A549 (cell line): ENCODE measurements at regions not wholly inside any gene's neighbourhood (a gene's known extent, or its start where the extent isn't known, plus 50 kb on each side); places are given as distances from the start of the nearest gene placed in this dataset.

Experiments used
- ATAC-seq, 2 experiments: fragments of 200-7000 bp in 1 of 2; fragments of >200 bp in 1 of 2; cut with Nextera tagmentation in 1 of 2; cut with Tn5 transposase in 1 of 2; 3 replicates each; pipeline versions ENCODE4 v1.8.0 to v1.9.1; 2018 to 2020; ENCODE audit warnings: mild to moderate bottlenecking in 1 of 2, moderate library complexity in 1 of 2
- CTCF ChIA-PET: fragments of 300-600 bp; sonication (Branson Sonifier 250); formaldehyde crosslinking; extraction: SDS; loops from one replicate; lab custom pipeline; 2021; ENCODE audit warnings: antibody characterized with exemption, inconsistent platforms; lab: Yijun Ruan, JAX
- POLR2A ChIA-PET: fragments of 350-600 bp; formaldehyde crosslinking; extraction: SDS; loops from one replicate; lab custom pipeline; 2021; ENCODE audit warnings: antibody characterized with exemption, inconsistent platforms; lab: Yijun Ruan, JAX
- DNase-seq, 2 experiments: peaks; one replicate each; pipeline versions ENCODE4 v3.0.0 to v3.0.0-alpha.2; 2011 to 2016; ENCODE audit warnings: low read depth in 1 of 2, low spot score in 1 of 2
- FAIRE-seq: peaks from 2 replicates; lab custom pipeline; 2011; peaks lifted over from hg19 to GRCh38; lab: Jason Lieb, UNC
- H3K27ac ChIP-seq, 2 experiments: fragments of >200 bp; sonication (Bioruptor Twin); formaldehyde crosslinking; 3 replicates each; pipeline ENCODE4 v1.5.1; 2016 to 2017
- H3K4me1 ChIP-seq: fragments of >200 bp; sonication (Bioruptor Twin); formaldehyde crosslinking; 3 replicates; pipeline ENCODE4 v1.6.1; 2016
- H3K4me2 ChIP-seq: fragments of >200 bp; sonication (Bioruptor Twin); formaldehyde crosslinking; 3 replicates; pipeline ENCODE4 v1.6.1; 2016
- H3K4me3 ChIP-seq: fragments of >200 bp; sonication (Bioruptor Twin); formaldehyde crosslinking; 3 replicates; pipeline ENCODE4 v1.5.1; 2016
- H3K9me3 ChIP-seq: fragments of >200 bp; sonication (Bioruptor Twin); formaldehyde crosslinking; 3 replicates; pipeline ENCODE4 v1.6.1; 2016
- ATOH8 ChIP-seq: fragments of 250-450 bp; sonication (Bioruptor Pico); IDR thresholded peaks from 2 replicates; pipeline ENCODE4 v1.5.0; 2020; ENCODE audit warnings: low read depth, mild to moderate bottlenecking, moderate library complexity
- CBX2 ChIP-seq: fragments of 200-600 bp; sonication (generic); IDR thresholded peaks from 2 replicates; pipeline ENCODE4 v1.6.1; 2016; ENCODE audit warnings: low read depth, mild to moderate bottlenecking, borderline replicate concordance
- CEBPB ChIP-seq, 2 experiments: fragments of >200 bp in 1 of 2; sonication (Bioruptor Twin) in 1 of 2; formaldehyde crosslinking in 1 of 2; IDR thresholded peaks; 2 replicates each; pipeline ENCODE4 v1.6.1; 2012 to 2016
- CHD4 ChIP-seq: fragments of 200-600 bp; sonication (generic); IDR thresholded peaks from 2 replicates; pipeline ENCODE4 v1.6.1; 2016; ENCODE audit warnings: antibody characterized with exemption, mild to moderate bottlenecking, borderline replicate concordance
- E2F6 ChIP-seq: IDR thresholded peaks from 2 replicates; pipeline ENCODE4 v1.6.1; 2012; ENCODE audit warnings: low read depth, borderline replicate concordance
- EHF ChIP-seq: fragments of 250-450 bp; sonication (Bioruptor Pico); IDR thresholded peaks from 2 replicates; pipeline ENCODE4 v1.5.0; 2020; ENCODE audit warnings: mild to moderate bottlenecking
- EHMT2 ChIP-seq: fragments of 200-600 bp; sonication (generic); IDR thresholded peaks from 2 replicates; pipeline ENCODE4 v1.6.1; 2016; ENCODE audit warnings: antibody characterized with exemption, low read depth, mild to moderate bottlenecking, moderate library complexity
- ELK1 ChIP-seq: fragments of 150-350 bp; IDR thresholded peaks from 2 replicates; pipeline ENCODE4 v1.6.1; 2014; ENCODE audit warnings: low read depth, mild to moderate bottlenecking, low read length
- ESRRA ChIP-seq: fragments of 150-350 bp; IDR thresholded peaks from 2 replicates; pipeline ENCODE4 v1.6.1; 2014; ENCODE audit warnings: mild to moderate bottlenecking, low read length, borderline replicate concordance
- FOXS1 ChIP-seq: fragments of 250-450 bp; sonication (Bioruptor Pico); IDR thresholded peaks from 2 replicates; pipeline ENCODE4 v1.5.0; 2020; ENCODE audit warnings: mild to moderate bottlenecking, moderate library complexity
- JUN ChIP-seq, 2 experiments: fragments of >200 bp; sonication (Bioruptor Twin); formaldehyde crosslinking; IDR thresholded peaks; 2 replicates in 1 of 2; 3 replicates in 1 of 2; pipeline ENCODE4 v1.6.1; 2016 to 2017
- JUNB ChIP-seq: fragments of >200 bp; sonication (Bioruptor Twin); formaldehyde crosslinking; IDR thresholded peaks from 2 replicates; pipeline ENCODE4 v1.6.1; 2016
- KDM5A ChIP-seq: fragments of 200-600 bp; sonication (generic); IDR thresholded peaks from 2 replicates; pipeline ENCODE4 v1.6.1; 2016; ENCODE audit warnings: antibody characterized with exemption, mild to moderate bottlenecking
- MAFK ChIP-seq: fragments of 450-650 bp; IDR thresholded peaks from 2 replicates; pipeline ENCODE4 v1.6.1; 2014; ENCODE audit not compliant: partially characterized antibody
- MAX ChIP-seq: IDR thresholded peaks from 2 replicates; pipeline ENCODE4 v1.6.1; 2012
- MYC ChIP-seq: IDR thresholded peaks from 2 replicates; pipeline ENCODE4 v1.6.1; 2012; ENCODE audit warnings: mild to moderate bottlenecking, inconsistent platforms, low read length, improper control_type of control experiment, borderline replicate concordance
- NPAS2 ChIP-seq: fragments of 250-450 bp; sonication (Bioruptor Pico); IDR thresholded peaks from 2 replicates; pipeline ENCODE4 v1.8.0; 2022; ENCODE audit warnings: mild to moderate bottlenecking, moderate library complexity, borderline replicate concordance
- POLR2A ChIP-seq: IDR thresholded peaks from 2 replicates; pipeline ENCODE4 v1.6.1; 2012; ENCODE audit warnings: mild to moderate bottlenecking, low read length
- RAD21 ChIP-seq, 2 experiments: fragments of >200 bp in 1 of 2; sonication (Bioruptor Twin) in 1 of 2; formaldehyde crosslinking in 1 of 2; IDR thresholded peaks in 1 of 2; conservative IDR thresholded peaks in 1 of 2; 2 replicates in 1 of 2; 3 replicates in 1 of 2; pipeline ENCODE4 v1.6.1; 2012 to 2018; ENCODE audit warnings: inconsistent platforms in 1 of 2
- RCOR1 ChIP-seq: fragments of 150-350 bp; IDR thresholded peaks from 2 replicates; pipeline ENCODE4 v1.6.1; 2014; ENCODE audit warnings: antibody characterized with exemption, low read length, low read depth
- REST ChIP-seq: fragments of 200-600 bp; sonication (generic); IDR thresholded peaks from 2 replicates; pipeline ENCODE4 v1.6.1; 2016; ENCODE audit warnings: antibody characterized with exemption, mild to moderate bottlenecking, moderate library complexity
- ZC3H11A ChIP-seq: fragments of 450-650 bp; IDR thresholded peaks from 2 replicates; pipeline ENCODE4 v1.6.1; 2014; ENCODE audit warnings: antibody characterized with exemption, mild to moderate bottlenecking
- ZNF302 ChIP-seq: fragments of 250-450 bp; sonication (Bioruptor Pico); IDR thresholded peaks from 2 replicates; pipeline ENCODE4 v1.9.0; 2021; ENCODE audit warnings: inconsistent platforms, mild to moderate bottlenecking, moderate library complexity
- ZSCAN20 ChIP-seq: fragments of 250-450 bp; sonication (Bioruptor Pico); IDR thresholded peaks from 2 replicates; pipeline ENCODE4 v1.8.0; 2022; ENCODE audit warnings: mild to moderate bottlenecking, moderate library complexity
- WGBS: methylation state at CpG from one replicate; pipeline ENCODE4 v1.1.6; 2017; ENCODE audit errors: missing lambda C conversion rate; 5-methylcytosine and 5-hydroxymethylcytosine counted together

- no peak for TF ChIP-seq ZSCAN20
- no peak for TF ChIP-seq JUN (IDR thresholded peaks at IDR 0.05)
Observed at GRCh38 chr12:96132819-96133218, 61.4 kb upstream of the ELK3 start (continued).

- ATAC-seq: no peak
Observed at GRCh38 chr12:96134200-96134599, 60.0 kb upstream of the ELK3 start.

GRCh38 chr12:96136161-96136560, 58.0 kb upstream of the ELK3 start:
- ChIA-PET CTCF (interaction anchor here (0.8 to 1.9 kb wide), 2 partner anchors 13 to 79 kb away, joined by 3 to 5 read pairs; no protein-coding TSS in a partner anchor), POLR2A (no interaction called here)
- DNase-seq: no peak
- TF ChIP-seq NPAS2 (CRISPR knock-in tag) (no peak), ZSCAN20 (no peak), JUNB (no peak), E2F6 (no peak), MYC (no peak), CHD4 (no peak), JUN (IDR thresholded peaks at IDR 0.05) (no peak), CBX2 (no peak), RAD21 (conservative IDR thresholded peaks at IDR 0.05 in 1 of 2, IDR thresholded peaks at IDR 0.05 in 1 of 2) (no peak), ATOH8 (CRISPR knock-in tag) (no peak), MAX (no peak), RCOR1 (no peak), CEBPB (IDR thresholded peaks at IDR 0.05) (no peak), MAFK (no peak), EHMT2 (no peak), POLR2A (no peak), ZC3H11A (no peak), ELK1 (no peak), KDM5A (no peak), ZNF302 (no peak)
- H3K9me3 ChIP-seq: no peaks in the 10 kb centered on the region
- no peak overlapping the region for H3K4me2 ChIP-seq
- WGBS: 65% methylated on average over 3 of the region's 3 CpGs
- FAIRE-seq: no peak
- no peaks in the 10 kb centered on the region for H3K4me1 ChIP-seq
- peak in 1 of 2 experiments; percentile 48; a peak in 3 of 6 replicates for ATAC-seq
- no peak overlapping the region for H3K27ac ChIP-seq
- no peak overlapping the region for H3K4me3 ChIP-seq

More at GRCh38 chr12:96134200-96134599, 60.0 kb upstream of the ELK3 start:
- FAIRE-seq (no peak), DNase-seq (no peak)
- Histone ChIP-seq H3K4me3 (no peak overlapping the region), H3K9me3 (no peaks in the 10 kb centered on the region), H3K4me2 (no peak overlapping the region), H3K27ac (no peak overlapping the region), H3K4me1 (no peaks in the 10 kb centered on the region)
- 66% methylated on average over 5 of the region's 5 CpGs for WGBS
- POLR2A ChIA-PET: no interaction called here
- CTCF ChIA-PET: interaction anchor here (1.0 kb wide), 1 partner anchor 18 kb away, joined by 3 read pairs; no protein-coding TSS in a partner anchor
- TF ChIP-seq E2F6 (no peak), RAD21 (conservative IDR thresholded peaks at IDR 0.05 in 1 of 2, IDR thresholded peaks at IDR 0.05 in 1 of 2) (no peak), EHF (CRISPR knock-in tag) (no peak), ESRRA (no peak), FOXS1 (no peak), REST (no peak)
